Thymus (tissue), 11 donors: ENCODE measurements at regions not wholly inside any gene's neighbourhood (a gene's known extent, or its start where the extent isn't known, plus 50 kb on each side); places are given as distances from the start of the nearest gene placed in this dataset.

ENCODE experiments used
- DNase-seq, 9 donors: peaks; one replicate each; pipeline ENCODE4 v3.0.0-alpha.2; 2013; ENCODE audit warnings: low spot score in 9 of 9, low read depth in 6 of 9, missing footprints in 1 of 9
- H3K27ac ChIP-seq, 2 donors: one replicate each; pipeline ENCODE4 v1.5.1; 2013; ENCODE audit warnings: control low read depth in 1 of 2, low read depth in 1 of 2, low read length in 1 of 2, mild to moderate bottlenecking in 1 of 2, moderate library complexity in 1 of 2
- H3K27me3 ChIP-seq, 2 donors: one replicate each; pipeline ENCODE4 v1.5.1; 2013; ENCODE audit warnings: low read length in 1 of 2; ENCODE audit not compliant: control insufficient read depth in 2 of 2, insufficient read depth in 1 of 2
- H3K36me3 ChIP-seq, 2 donors: one replicate each; pipeline ENCODE4 v1.5.1; 2013; ENCODE audit warnings: low read length in 1 of 2, mild to moderate bottlenecking in 1 of 2, moderate library complexity in 1 of 2; ENCODE audit not compliant: control insufficient read depth in 2 of 2, insufficient read depth in 2 of 2
- H3K4me1 ChIP-seq, 2 donors: one replicate each; pipeline ENCODE4 v1.5.1; 2013; ENCODE audit warnings: low read length in 2 of 2; ENCODE audit not compliant: control insufficient read depth in 2 of 2, insufficient read depth in 2 of 2
- H3K4me3 ChIP-seq, 2 donors: one replicate each; pipeline ENCODE4 v1.5.1; 2013; ENCODE audit warnings: low read length in 2 of 2, control low read depth in 1 of 2, mild to moderate bottlenecking in 1 of 2
- H3K9me3 ChIP-seq, 2 donors: one replicate each; pipeline ENCODE4 v1.5.1; 2013; ENCODE audit warnings: low read length in 1 of 2, mild to moderate bottlenecking in 1 of 2; ENCODE audit not compliant: control insufficient read depth in 2 of 2, insufficient read depth in 1 of 2
- WGBS: extraction: QIAGEN DNeasy Blood & Tissue Kit; methylation state at CpG from one replicate; pipeline ENCODE4 v1.1.7; 2013; 5-methylcytosine and 5-hydroxymethylcytosine counted together
- donor health status: healthy.

GRCh38 chr6:158249340-158249836 is 62.9 kb upstream of the TULP4 start:
- 97% methylated on average over 3 of the region's 3 CpGs for WGBS
- Histone ChIP-seq H3K27ac (no peak overlapping the region), H3K9me3 (no peaks in the 10 kb centered on the region), H3K27me3 (no peaks in the 10 kb centered on the region), H3K4me3 (no peak overlapping the region), H3K36me3 (peaks cover 0 to 8% of the 10 kb centered on the region in 2 donors), H3K4me1 (no peaks in the 10 kb centered on the region)
- no peak for DNase-seq

DNA sequence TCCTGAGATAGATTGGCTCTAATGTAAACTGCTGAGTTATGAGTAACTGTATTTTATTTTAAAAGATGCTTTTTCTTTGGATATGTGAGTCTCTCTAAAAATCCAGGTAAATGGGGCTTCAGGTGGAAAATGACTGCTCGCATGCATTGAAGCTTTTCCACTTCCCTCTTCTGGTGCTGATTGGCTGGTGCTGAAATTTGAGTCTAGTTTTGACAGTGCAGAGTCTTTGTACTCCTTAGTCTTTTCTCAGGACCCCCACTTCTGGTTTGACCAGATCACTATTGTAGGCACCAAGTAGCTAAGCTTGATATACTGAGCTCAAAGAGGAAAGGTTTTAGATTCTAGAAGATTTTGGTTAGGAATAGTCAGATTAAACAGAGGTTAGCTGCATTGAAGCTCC is 60.7 kb upstream of the TULP4 start:
- no peak overlapping the region for H3K27ac ChIP-seq
- H3K9me3 ChIP-seq: no peaks in the 10 kb centered on the region
- H3K36me3 ChIP-seq: no peaks in the 10 kb centered on the region
- no peaks in the 10 kb centered on the region for H3K27me3 ChIP-seq
- H3K4me3 ChIP-seq: no peak overlapping the region
- 96% methylated on average over 1 of the region's 1 CpG for WGBS
- H3K4me1 ChIP-seq: peaks cover 15 to 16% of the 10 kb centered on the region in 2 donors
- no peak for DNase-seq

DNA sequence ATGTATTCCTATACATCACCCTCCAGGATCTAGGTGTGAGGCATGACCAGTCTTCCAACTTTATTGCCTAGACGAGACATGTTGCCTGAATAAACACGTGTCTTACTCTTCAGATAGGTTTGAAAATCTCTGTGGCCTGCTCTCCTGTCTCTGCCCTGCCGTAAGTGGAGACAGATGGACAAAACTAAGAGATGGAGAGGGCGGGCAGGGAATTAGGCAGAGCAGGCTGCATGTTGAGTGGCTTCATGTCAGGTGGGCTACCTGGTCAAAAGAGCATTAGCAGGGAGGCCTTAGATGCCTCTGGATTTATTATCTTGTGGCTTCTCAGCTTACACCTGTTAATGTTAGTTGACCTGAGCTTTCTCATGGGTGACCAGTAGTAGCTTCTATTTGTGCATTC is 59.0 kb upstream of the TULP4 start:
- H3K36me3 ChIP-seq: no peaks in the 10 kb centered on the region
- no peaks in the 10 kb centered on the region for H3K9me3 ChIP-seq
- no peak for DNase-seq
- 98% methylated on average over 4 of the region's 4 CpGs for WGBS
- H3K4me3 ChIP-seq: no peak overlapping the region
- H3K27ac ChIP-seq: no peak overlapping the region
- H3K4me1 ChIP-seq: peaks cover 25 to 28% of the 10 kb centered on the region in 2 donors
- H3K27me3 ChIP-seq: no peaks in the 10 kb centered on the region

GRCh38 chr6:158255275-158255988 is 56.8 kb upstream of the TULP4 start:
- 97% methylated on average over 4 of the region's 4 CpGs for WGBS
- Histone ChIP-seq H3K9me3 (no peaks in the 10 kb centered on the region), H3K27ac (peak overlapping the region in 1 of 2 donors; percentile 11)

GRCh38 chr6:158255989-158256601 is 56.2 kb upstream of the TULP4 start:
- DNase-seq: peak in 7 of 9 donors; percentile 16 to 83 (median 48)
- Histone ChIP-seq H3K27me3 (no peaks in the 10 kb centered on the region), H3K4me1 (peaks cover 25 to 28% of the 10 kb centered on the region in 2 donors), H3K27ac (peak overlapping the region in 1 of 2 donors; percentile 36), H3K36me3 (no peaks in the 10 kb centered on the region), H3K9me3 (no peaks in the 10 kb centered on the region), H3K4me3 (no peak overlapping the region)
- 50% methylated on average over 5 of the region's 5 CpGs for WGBS

More at GRCh38 chr6:158255275-158255988, 56.8 kb upstream of the TULP4 start:
- Histone ChIP-seq H3K4me1 (peaks cover 25 to 28% of the 10 kb centered on the region in 2 donors), H3K27me3 (no peaks in the 10 kb centered on the region), H3K4me3 (no peak overlapping the region), H3K36me3 (no peaks in the 10 kb centered on the region)
- no peak for DNase-seq

DNA sequence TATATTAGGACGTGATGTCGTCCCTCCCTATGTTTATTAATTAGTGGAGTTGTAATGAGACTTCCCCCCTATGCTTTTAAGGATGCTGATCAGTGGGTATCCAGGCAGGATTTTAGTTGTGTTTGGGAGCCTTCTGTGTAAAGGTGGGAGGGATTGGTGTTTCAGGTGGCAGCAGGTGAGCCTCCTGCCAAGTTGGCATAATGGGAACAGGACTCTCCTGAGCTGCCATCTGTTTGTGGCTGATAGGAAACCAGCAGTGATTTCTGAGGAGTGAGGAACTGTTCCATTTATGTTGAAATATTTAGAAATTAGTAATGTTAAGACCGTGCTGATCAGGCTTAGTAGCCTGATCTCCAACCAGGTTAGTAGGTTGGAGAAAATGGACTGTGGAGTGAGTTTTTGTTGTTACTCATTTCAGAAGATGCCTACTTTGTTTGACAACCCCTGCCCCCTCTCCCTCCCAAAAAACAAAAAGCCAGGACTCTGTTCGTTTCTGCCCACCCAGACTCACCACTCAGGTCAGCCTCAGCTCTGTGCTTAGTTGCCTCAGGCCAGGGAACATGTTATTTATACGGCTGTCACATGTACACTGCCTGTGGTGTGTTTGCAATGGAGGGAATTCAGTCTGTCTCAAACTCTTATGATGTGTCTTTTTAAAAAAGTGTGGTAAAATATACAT is 55.4 kb upstream of the TULP4 start:
- Histone ChIP-seq H3K4me1 (peaks cover 25 to 28% of the 10 kb centered on the region in 2 donors), H3K36me3 (no peaks in the 10 kb centered on the region), H3K27me3 (no peaks in the 10 kb centered on the region), H3K4me3 (no peak overlapping the region), H3K9me3 (no peaks in the 10 kb centered on the region), H3K27ac (peak overlapping the region in 1 of 2 donors; percentile 36)
- no peak for DNase-seq
- WGBS: 95% methylated on average over 5 of the region's 5 CpGs

DNA sequence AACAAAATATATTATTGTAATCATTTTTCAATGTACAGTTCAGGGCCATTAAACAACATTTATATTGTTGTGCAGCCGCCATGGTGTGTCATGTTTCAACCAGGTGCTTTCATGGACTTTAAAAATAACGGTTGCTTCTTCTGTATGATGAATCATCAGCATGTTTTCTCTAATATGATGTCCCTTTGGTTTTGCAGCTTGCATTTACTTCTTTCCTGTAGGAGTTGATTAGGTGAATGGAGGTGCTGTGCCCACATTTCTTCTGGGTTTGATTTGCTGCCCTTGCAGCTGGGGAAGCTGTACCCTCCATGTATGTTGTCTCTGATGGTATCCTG is 54.9 kb upstream of the TULP4 start:
- H3K9me3 ChIP-seq: no peaks in the 10 kb centered on the region
- H3K4me1 ChIP-seq: peaks cover 25 to 28% of the 10 kb centered on the region in 2 donors
- WGBS: 92% methylated on average over 2 of the region's 2 CpGs
- DNase-seq: no peak
- H3K36me3 ChIP-seq: no peaks in the 10 kb centered on the region
- no peaks in the 10 kb centered on the region for H3K27me3 ChIP-seq
- H3K4me3 ChIP-seq: no peak overlapping the region
- no peak overlapping the region for H3K27ac ChIP-seq

- no peak for DNase-seq
- 97% methylated on average over 6 of the region's 6 CpGs for WGBS
Observed at GRCh38 chr6:158257781-158258180, 54.5 kb upstream of the TULP4 start.

DNA sequence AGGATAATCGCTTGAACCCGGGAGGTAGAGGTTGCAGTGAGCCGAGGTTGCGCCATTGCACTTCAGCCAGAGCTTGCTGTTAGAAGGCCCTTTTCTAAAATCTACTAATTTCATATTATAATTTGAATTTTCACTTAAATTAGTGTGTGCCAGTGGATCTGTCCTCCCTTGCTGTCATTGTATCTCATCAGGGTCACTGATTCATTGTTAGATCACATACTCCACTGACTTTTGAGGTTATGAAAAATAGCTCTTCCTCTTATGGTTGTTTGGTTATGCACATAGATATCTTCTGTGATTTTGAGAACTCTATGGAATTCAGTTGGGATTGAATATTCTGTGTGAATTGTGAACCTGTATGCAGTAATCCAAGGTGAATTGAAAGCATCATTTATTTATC is 53.1 kb upstream of the TULP4 start:
- WGBS: 98% methylated on average over 4 of the region's 4 CpGs
- Histone ChIP-seq H3K27ac (no peak overlapping the region), H3K27me3 (no peaks in the 10 kb centered on the region), H3K9me3 (no peaks in the 10 kb centered on the region), H3K4me1 (peaks cover 25 to 28% of the 10 kb centered on the region in 2 donors), H3K36me3 (no peaks in the 10 kb centered on the region), H3K4me3 (no peak overlapping the region)
- DNase-seq: no peak

More at GRCh38 chr6:158257781-158258180, 54.5 kb upstream of the TULP4 start:
- no peaks in the 10 kb centered on the region for H3K27me3 ChIP-seq
- no peaks in the 10 kb centered on the region for H3K36me3 ChIP-seq
- H3K9me3 ChIP-seq: no peaks in the 10 kb centered on the region
- H3K27ac ChIP-seq: no peak overlapping the region
- H3K4me1 ChIP-seq: peaks cover 25 to 28% of the 10 kb centered on the region in 2 donors
- no peak overlapping the region for H3K4me3 ChIP-seq
